Stimulated activated CD4-positive, alpha-beta T cell treated with anti-CD3 and anti-CD28 coated beads, Interleukin-12 subunit alpha, Interleukin-12 subunit beta, amount 100 ng/mL, for 4 hours (primary cell): ENCODE measurements at regions not wholly inside any gene's neighbourhood (a gene's known extent, or its start where the extent isn't known, plus 50 kb on each side); places are given as distances from the start of the nearest gene placed in this dataset.

Experiments
- DNase-seq: peaks from one replicate; pipeline ENCODE4 v3.0.0-alpha.2; 2020

- DNase-seq = no peak
Observed at GRCh38 chr5:167896814-167897213, 394.6 kb upstream of the WWC1 start.

GRCh38 chr5:167897371-167897770, 394.1 kb upstream of the WWC1 start:
- DNase-seq = no peak

DNA sequence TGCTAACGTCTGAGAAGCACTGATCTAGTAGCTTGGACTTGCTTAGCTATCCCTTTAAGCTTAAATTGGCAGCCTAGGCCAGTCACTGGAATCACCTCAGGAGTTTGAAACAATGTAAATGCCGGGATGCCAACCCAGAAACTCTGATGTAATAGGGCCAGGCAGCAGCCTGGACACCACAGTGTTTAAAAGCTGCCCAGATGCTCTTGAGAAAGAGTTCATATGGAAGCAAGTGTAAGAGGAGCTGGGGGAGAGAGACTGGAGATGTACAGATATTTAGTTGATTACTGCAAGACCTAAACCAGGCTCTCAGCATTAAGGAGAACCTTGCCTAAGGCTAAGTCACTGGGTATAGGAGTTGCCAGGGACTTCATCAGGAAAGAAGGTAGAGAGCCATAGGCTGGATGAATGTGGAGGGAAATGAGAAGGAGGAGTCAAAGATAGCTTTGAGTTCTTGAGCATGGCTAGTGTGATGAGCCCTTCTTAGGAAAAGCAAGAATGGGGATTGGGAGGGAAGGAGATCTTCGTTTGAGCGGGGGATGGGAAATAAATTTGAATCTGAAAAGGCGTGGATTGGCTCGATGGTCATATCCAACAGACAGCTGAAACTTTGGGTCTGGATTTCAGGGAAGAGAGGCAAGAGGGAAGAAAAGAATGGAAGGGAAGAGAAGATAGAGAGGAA, 392.9 kb upstream of the WWC1 start:
- no peak for DNase-seq

DNA sequence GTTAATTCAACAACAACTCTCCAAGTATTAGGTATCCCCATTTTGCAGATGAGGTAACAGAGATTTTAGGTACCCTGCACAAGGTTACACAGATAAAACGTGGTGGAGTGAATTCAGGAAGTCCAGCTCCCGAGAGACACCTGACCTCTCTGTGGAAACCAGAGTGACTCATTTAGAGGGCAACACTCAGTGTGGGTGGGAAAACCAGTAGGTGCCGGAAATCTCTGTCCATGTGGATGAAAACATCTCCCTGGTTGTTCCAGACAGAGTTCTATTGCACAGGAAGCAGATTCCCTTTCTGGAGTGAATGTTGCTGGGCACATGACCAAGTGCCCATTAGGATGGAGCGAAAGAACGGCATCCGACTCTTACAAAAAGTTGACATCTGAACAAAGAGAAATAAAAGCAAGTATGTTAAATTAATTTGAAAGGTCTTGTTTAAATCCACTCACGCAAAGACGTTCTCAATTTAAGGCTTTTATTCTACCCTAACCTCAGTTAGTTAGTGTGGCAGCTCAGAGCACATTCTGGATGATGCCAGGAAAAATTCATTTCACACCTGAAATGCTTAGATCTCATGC, 391.9 kb upstream of the WWC1 start:
- no peak for DNase-seq

- no peak for DNase-seq
Observed at GRCh38 chr5:167900340-167900935, 391.0 kb upstream of the WWC1 start.

GRCh38 chr5:167902298-167902697, 389.1 kb upstream of the WWC1 start:
- DNase-seq = no peak

GRCh38 chr5:167903243-167903642, 388.2 kb upstream of the WWC1 start:
- DNase-seq = no peak

GRCh38 chr5:167903659-167904058, 387.8 kb upstream of the WWC1 start:
- DNase-seq = no peak

DNA sequence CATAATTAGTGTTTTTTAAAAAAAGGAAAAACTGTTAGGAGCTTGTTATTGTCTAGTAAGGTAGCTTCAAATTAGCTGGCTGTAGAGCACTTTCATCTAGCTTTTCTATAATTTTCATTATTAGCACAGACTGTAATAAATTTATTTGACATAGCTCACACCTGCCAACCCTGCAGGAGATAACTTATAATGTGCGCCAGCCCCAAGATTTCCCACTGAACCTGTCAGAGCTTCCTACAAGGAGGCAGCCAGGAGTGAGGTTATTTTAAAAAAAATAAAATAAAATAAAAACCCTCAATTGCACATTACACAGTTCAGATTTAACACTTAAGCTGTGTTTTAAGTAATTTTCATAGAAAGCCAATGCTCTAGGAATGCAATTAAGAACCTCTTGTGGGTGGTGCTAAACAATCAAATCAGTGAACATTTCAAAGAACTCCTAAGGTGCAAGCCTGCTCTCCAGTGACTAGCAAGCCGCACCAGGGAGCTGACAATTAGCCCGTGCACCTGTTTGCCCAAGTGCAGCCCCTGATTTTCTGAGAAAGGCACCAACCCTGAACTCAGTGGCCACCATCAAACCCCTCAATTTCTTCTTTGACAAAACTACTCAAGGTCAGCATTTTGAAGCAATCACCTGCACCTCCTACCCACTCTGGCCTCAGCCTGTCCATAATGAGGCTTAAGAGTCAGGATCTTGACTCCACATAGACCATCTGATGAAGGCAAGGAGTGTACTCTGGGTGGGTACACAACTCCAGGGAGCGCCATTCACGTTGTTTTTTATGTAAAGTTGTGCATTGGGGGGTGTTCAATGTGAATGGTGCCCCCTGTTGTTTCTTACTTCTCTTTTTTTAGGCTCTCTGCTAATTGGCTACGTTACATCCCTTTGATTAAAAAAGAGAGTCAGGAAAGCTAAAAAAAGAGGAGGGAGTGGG, 385.3 kb upstream of the WWC1 start:
- DNase-seq = no peak

DNA sequence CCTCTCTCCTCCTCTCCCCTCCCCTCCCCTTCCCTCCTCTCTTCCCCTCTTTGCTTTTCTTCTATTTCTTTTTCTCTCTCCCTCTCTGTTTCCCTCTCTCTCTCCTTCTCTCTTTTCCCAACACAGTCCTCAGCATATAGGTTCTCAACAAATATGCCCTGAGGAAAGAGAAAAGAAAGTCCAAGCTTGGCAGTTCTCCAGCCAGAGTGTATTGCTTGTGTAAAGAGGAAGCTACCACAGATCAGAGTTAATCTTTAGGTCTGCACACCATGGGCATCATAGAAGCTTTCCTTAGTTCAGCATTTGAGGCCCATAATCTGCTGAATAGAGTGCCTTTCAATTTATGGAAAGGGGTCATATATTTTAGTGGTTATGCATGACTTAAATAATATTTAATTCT, 382.8 kb upstream of the WWC1 start:
- no peak for DNase-seq

GRCh38 chr5:167912941-167913665, 378.3 kb upstream of the WWC1 start:
- no peak for DNase-seq

DNA sequence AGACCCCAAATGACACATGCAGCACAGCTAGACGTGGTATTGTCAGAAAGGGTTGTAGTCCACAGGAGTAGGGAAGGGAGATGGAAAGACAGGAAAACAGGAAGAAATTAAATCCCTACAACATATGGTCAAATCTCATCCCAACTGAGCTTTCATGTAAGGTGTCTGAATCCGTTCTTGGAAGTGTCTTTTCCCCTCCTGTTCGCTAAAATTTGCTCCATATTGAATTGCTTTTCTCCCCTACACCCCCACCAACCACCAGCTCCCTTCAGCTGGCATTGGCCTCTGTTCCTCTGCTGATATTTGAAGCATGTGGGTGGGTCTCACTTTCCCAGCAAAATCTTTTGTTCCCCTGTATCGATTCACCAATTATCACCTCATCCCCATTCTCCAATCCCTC, 376.2 kb upstream of the WWC1 start:
- DNase-seq = no peak

DNA sequence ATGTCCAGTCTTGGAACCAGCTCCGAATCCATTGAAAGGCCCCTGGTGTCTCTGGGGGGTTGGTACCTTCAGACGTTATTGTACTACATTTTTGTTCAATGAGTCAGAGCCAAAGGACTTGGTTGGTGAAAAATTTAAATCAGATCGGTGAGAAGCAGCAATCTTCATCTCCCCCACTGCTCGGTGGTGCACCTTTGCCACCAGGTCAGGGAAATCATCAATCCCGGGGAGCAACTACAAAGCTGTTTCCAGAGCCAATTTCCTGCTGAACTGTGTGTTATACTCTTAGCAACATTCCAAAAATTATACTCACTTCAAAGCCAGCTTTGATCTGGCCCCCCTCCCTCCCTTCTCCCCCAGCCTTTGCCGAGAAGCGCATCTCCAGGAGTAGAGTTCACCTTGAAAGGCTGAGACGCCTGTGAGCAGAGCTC, 375.2 kb upstream of the WWC1 start:
- DNase-seq = no peak

GRCh38 chr5:167916706-167917105, 374.7 kb upstream of the WWC1 start:
- DNase-seq = no peak

GRCh38 chr5:167918184-167918812, 373.1 kb upstream of the WWC1 start:
- DNase-seq = no peak

DNA sequence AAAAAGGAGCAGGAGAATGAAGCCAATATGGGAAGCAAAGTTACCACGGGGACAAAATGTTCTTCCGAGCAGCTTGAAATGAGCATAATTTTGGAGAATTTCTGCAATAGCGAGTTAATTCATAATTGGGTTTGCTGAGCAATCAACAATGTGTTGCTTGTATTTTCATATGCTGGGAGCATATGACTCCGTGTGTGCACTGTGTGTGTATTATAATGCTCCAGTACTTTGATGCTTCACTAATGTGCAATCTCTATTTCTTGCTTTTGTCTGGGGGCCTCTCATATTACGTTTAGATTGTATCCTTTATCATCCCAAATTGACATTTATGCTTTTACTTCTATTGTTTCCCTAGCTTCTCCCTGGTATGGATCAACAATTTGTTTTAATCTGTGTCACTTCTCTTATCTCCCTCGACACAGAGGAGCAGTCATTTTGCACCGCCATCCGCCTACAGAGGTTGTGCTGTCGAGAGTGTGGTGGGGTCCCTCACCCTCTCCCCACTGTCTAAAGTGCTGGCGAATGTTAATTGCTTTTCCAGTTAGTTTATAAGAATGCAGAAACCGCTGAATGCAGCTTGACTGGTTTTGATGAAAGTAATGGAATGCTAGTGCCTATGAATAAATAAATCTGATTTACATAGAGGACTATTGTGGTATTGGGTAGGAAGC, 372.5 kb upstream of the WWC1 start:
- no peak for DNase-seq

GRCh38 chr5:167920589-167920988, 370.9 kb upstream of the WWC1 start:
- DNase-seq = no peak

GRCh38 chr5:167921796-167922195, 369.6 kb upstream of the WWC1 start:
- no peak for DNase-seq

GRCh38 chr5:167923396-167923795, 368.0 kb upstream of the WWC1 start:
- DNase-seq = no peak

DNA sequence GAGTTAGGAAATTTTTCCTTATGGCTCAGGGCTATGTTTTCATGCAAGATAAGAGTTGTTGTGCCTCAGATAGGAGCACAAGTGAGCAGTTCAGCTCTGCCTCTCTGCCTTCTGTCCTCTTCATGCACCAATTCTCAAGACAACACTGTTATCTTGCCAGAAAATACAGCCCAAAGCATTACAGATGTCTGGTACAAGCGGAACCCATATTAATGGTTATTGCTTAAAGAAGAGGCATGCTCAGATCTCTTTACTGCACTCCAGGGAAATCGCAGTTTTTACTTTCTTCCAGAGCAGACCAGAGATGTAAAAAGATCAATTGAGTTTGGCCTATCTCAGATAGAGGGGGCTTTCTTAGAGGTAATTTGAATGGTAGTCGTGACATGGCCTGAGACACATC, 361.6 kb upstream of the WWC1 start:
- DNase-seq = no peak

- DNase-seq = no peak
Observed at GRCh38 chr5:167934551-167934971, 356.9 kb upstream of the WWC1 start.

DNA sequence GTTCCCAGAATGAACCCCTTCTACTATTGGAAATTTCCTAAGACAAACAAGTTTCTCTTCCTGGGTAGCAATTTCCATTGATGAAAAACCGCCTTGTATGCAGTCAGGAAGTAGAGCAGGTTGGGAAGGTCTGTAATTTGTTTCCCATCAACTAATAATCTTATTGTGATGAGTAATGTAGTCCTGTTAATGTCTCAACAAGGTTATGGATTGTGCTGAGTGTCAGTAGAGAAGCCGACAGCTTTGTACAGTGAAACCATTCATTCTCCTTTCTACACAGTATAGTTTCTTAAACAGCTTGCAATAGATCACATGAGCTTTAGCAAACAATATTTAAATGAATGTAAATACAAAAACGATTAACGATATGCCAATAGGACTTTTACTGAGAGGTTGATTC, 355.4 kb upstream of the WWC1 start:
- DNase-seq = no peak
